AG09319 (cell line): ENCODE measurements at regions not wholly inside any gene's neighbourhood (a gene's known extent, or its start where the extent isn't known, plus 50 kb on each side); places are given as distances from the start of the nearest gene placed in this dataset.
"Not testable (repeated sequence)": the region's sequence is repeated elsewhere in the genome, so short reads cannot be mapped to it uniquely, and the experiment has no call there.

ENCODE experiments used
- DNase-seq: peaks from one replicate; pipeline ENCODE4 v3.0.0-alpha.2; 2010; ENCODE audit warnings: low read depth; ENCODE audit errors: extremely low read depth
- CTCF ChIP-seq: IDR thresholded peaks from 2 replicates; pipeline ENCODE4 v1.5.1; 2011; ENCODE audit warnings: low read depth, mild to moderate bottlenecking, inconsistent platforms, low read length, moderate library complexity

- no peak for TF ChIP-seq CTCF
- no peak for DNase-seq
Measured at GRCh38 chr15:87702270-87702669, 554.3 kb downstream of the NTRK3 start.

GRCh38 chr15:87698467-87698866, 558.1 kb downstream of the NTRK3 start:
- not testable (repeated sequence) for DNase-seq

- TF ChIP-seq CTCF: no peak
- no peak for DNase-seq
Measured at GRCh38 chr15:87689716-87690115, 566.8 kb downstream of the NTRK3 start.

- no peak for DNase-seq
- no peak for TF ChIP-seq CTCF
Measured at GRCh38 chr15:87687523-87687870, 569.0 kb downstream of the NTRK3 start.

- no peak for TF ChIP-seq CTCF
- DNase-seq: no peak
Measured at GRCh38 chr15:87686841-87687522, 569.6 kb downstream of the NTRK3 start.

GRCh38 chr15:87686339-87686738, 570.2 kb downstream of the NTRK3 start:
- DNase-seq: no peak
- TF ChIP-seq CTCF: no peak

- no peak for DNase-seq
- TF ChIP-seq CTCF: no peak
Measured at GRCh38 chr15:87682527-87682926, 574.0 kb downstream of the NTRK3 start.

- TF ChIP-seq CTCF: no peak
- DNase-seq: no peak
Measured at GRCh38 chr15:87681104-87681503, 575.4 kb downstream of the NTRK3 start.
